HG03460 (cell line): ENCODE measurements at regions not wholly inside any gene's neighbourhood (a gene's known extent, or its start where the extent isn't known, plus 50 kb on each side); places are given as distances from the start of the nearest gene placed in this dataset.
"Not testable (repeated sequence)": the region's sequence is repeated elsewhere in the genome, so short reads cannot be mapped to it uniquely, and the experiment has no call there.

Experiments
- ATAC-seq: cut with Tn5 transposase; IDR thresholded peaks from one replicate; pipeline ENCODE4 v1.9.1; 2021; ENCODE audit not compliant: unreplicated experiment

- ATAC-seq = no peak
Measured at GRCh38 chr4:104549736-104550135, 55.0 kb upstream of the CXXC4 start.

GRCh38 chr4:104559502-104559901, 64.8 kb upstream of the CXXC4 start:
- ATAC-seq = no peak

- ATAC-seq = no peak
Measured at GRCh38 chr4:104571341-104571740, 76.6 kb upstream of the CXXC4 start.

- no peak for ATAC-seq
Measured at GRCh38 chr4:104574371-104574770, 79.7 kb upstream of the CXXC4 start.

GRCh38 chr4:104575278-104575677, 80.6 kb upstream of the CXXC4 start:
- no peak for ATAC-seq

GRCh38 chr4:104577405-104577804, 82.7 kb upstream of the CXXC4 start:
- ATAC-seq = no peak

- not testable (repeated sequence) for ATAC-seq
Measured at GRCh38 chr4:104581476-104581875, 86.8 kb upstream of the CXXC4 start.

GRCh38 chr4:104582056-104582455, 87.4 kb upstream of the CXXC4 start:
- not testable (repeated sequence) for ATAC-seq

GRCh38 chr4:104589264-104589868, 94.7 kb upstream of the CXXC4 start:
- no peak for ATAC-seq

GRCh38 chr4:104591510-104591911, 96.8 kb upstream of the CXXC4 start:
- no peak for ATAC-seq

GRCh38 chr4:104592183-104592582, 97.5 kb upstream of the CXXC4 start:
- no peak for ATAC-seq

GRCh38 chr4:104593019-104593418, 98.3 kb upstream of the CXXC4 start:
- no peak for ATAC-seq

GRCh38 chr4:104596189-104596588, 101.5 kb upstream of the CXXC4 start:
- no peak for ATAC-seq

- no peak for ATAC-seq
Measured at GRCh38 chr4:104615496-104615895, 120.8 kb upstream of the CXXC4 start.

GRCh38 chr4:104615926-104616325, 121.2 kb upstream of the CXXC4 start:
- ATAC-seq = no peak

GRCh38 chr4:104616401-104616820, 121.7 kb upstream of the CXXC4 start:
- ATAC-seq = no peak

- ATAC-seq = no peak
Measured at GRCh38 chr4:104625706-104626105, 131.0 kb upstream of the CXXC4 start.

- ATAC-seq = no peak
Measured at GRCh38 chr4:104629601-104630000, 134.9 kb upstream of the CXXC4 start.

- no peak for ATAC-seq
Measured at GRCh38 chr4:104630272-104630671, 135.6 kb upstream of the CXXC4 start.

- no peak for ATAC-seq
Measured at GRCh38 chr4:104631000-104631399, 136.3 kb upstream of the CXXC4 start.

- no peak for ATAC-seq
Measured at GRCh38 chr4:104641418-104641817, 146.7 kb upstream of the CXXC4 start.

- ATAC-seq = no peak
Measured at GRCh38 chr4:104642521-104642920, 147.8 kb upstream of the CXXC4 start.

GRCh38 chr4:104643805-104644204, 149.1 kb upstream of the CXXC4 start:
- no peak for ATAC-seq
